ENCODE measurements at regions not wholly inside any gene's neighbourhood (a gene's known extent, or its start where the extent isn't known, plus 50 kb on each side); places are given as distances from the start of the nearest gene placed in this dataset.
A peak's percentile ranks its signal among the peaks of the same experiment; 100 is the strongest.

GRCh38 chr21:17738176-17738953, 80.8 kb downstream of the C21orf91 start:
- WGBS, 2 donors (ENCODE audit: low coverage in 1 of 2), result 63 to 67% methylated on average over 9 to 11 of the region's 11 CpGs
- Histone ChIP-seq H3K36me3 (no peaks in the 10 kb centered on the region), H3K4me3 (no peak overlapping the region), H3K27ac (peak overlapping the region in 1 of 4 donors; percentile 15), H3K27me3 (no peaks in the 10 kb centered on the region), H3K4me1 (no peaks in the 10 kb centered on the region), H3K9me3 (no peaks in the 10 kb centered on the region)
- intact Hi-C loops (cut with DNase I; ENCODE audit: low total_unique reads) (no loop called here), in situ Hi-C loops (cut with MboI; ENCODE audit: low pct_ligation_motif_present in 1 of 4, low pct_unique_long_range_greater_than_20kb in 1 of 4, low sequenced_read_pairs in 3 of 4) (no loop called here)
- TF ChIP-seq EP300 (IDR thresholded peaks at IDR 0.05; ENCODE audit: low read depth), result no peak
- no peak for TF ChIP-seq CTCF (IDR thresholded peaks at IDR 0.05)
- TF ChIP-seq POLR2AphosphoS5 (IDR thresholded peaks at IDR 0.05), result no peak
- no peak for TF ChIP-seq POLR2A (IDR thresholded peaks at IDR 0.05)
- peak; percentile 18 for DNase-seq

GRCh38 chr21:17736072-17736471, 83.1 kb downstream of the C21orf91 start:
- 76 to 79% methylated on average over 5 of the region's 5 CpGs for WGBS, 2 donors (ENCODE audit: low coverage in 1 of 2)
- no peaks in the 10 kb centered on the region for H3K4me1 ChIP-seq
- H3K9me3 ChIP-seq, result no peaks in the 10 kb centered on the region
- no peak for TF ChIP-seq POLR2AphosphoS5 (IDR thresholded peaks at IDR 0.05)
- no peak for TF ChIP-seq POLR2A (IDR thresholded peaks at IDR 0.05)
- no peak for TF ChIP-seq EP300 (IDR thresholded peaks at IDR 0.05; ENCODE audit: low read depth)
- no peak for TF ChIP-seq CTCF (IDR thresholded peaks at IDR 0.05)
- H3K27me3 ChIP-seq, result no peaks in the 10 kb centered on the region
- no peak for DNase-seq
- intact Hi-C loops (cut with DNase I; ENCODE audit: low total_unique reads), result no loop called here
- no peaks in the 10 kb centered on the region for H3K36me3 ChIP-seq
- in situ Hi-C loops (cut with MboI; ENCODE audit: low pct_ligation_motif_present in 1 of 4, low pct_unique_long_range_greater_than_20kb in 1 of 4, low sequenced_read_pairs in 3 of 4), result no loop called here
- H3K4me3 ChIP-seq, result no peak overlapping the region
- H3K27ac ChIP-seq, result no peak overlapping the region

- H3K36me3 ChIP-seq, result no peaks in the 10 kb centered on the region
- WGBS, 2 donors (ENCODE audit: low coverage in 1 of 2), result 74 to 88% methylated on average over 5 of the region's 5 CpGs
- no peaks in the 10 kb centered on the region for H3K9me3 ChIP-seq
- H3K27ac ChIP-seq, result no peak overlapping the region
- no peak for DNase-seq
- no peaks in the 10 kb centered on the region for H3K4me1 ChIP-seq
- H3K27me3 ChIP-seq, result no peaks in the 10 kb centered on the region
- no peak for TF ChIP-seq EP300 (IDR thresholded peaks at IDR 0.05; ENCODE audit: low read depth)
- H3K4me3 ChIP-seq, result no peak overlapping the region
- in situ Hi-C loops (cut with MboI; ENCODE audit: low pct_ligation_motif_present in 1 of 4, low pct_unique_long_range_greater_than_20kb in 1 of 4, low sequenced_read_pairs in 3 of 4), result no loop called here
- intact Hi-C loops (cut with DNase I; ENCODE audit: low total_unique reads), result no loop called here
Measured at GRCh38 chr21:17733209-17733608, 85.9 kb downstream of the C21orf91 start.

- H3K4me3 ChIP-seq, result no peak overlapping the region
- no peaks in the 10 kb centered on the region for H3K9me3 ChIP-seq
- in situ Hi-C loops (cut with MboI; ENCODE audit: low pct_ligation_motif_present in 1 of 4, low pct_unique_long_range_greater_than_20kb in 1 of 4, low sequenced_read_pairs in 3 of 4), result no loop called here
- no peak for TF ChIP-seq POLR2AphosphoS5 (IDR thresholded peaks at IDR 0.05)
- TF ChIP-seq CTCF (IDR thresholded peaks at IDR 0.05), result no peak
- TF ChIP-seq POLR2A (IDR thresholded peaks at IDR 0.05), result no peak
- TF ChIP-seq EP300 (IDR thresholded peaks at IDR 0.05; ENCODE audit: low read depth), result no peak
- DNase-seq, result no peak
- no peaks in the 10 kb centered on the region for H3K27me3 ChIP-seq
- H3K36me3 ChIP-seq, result no peaks in the 10 kb centered on the region
- 53 to 64% methylated on average over 2 of the region's 2 CpGs for WGBS, 2 donors (ENCODE audit: low coverage in 1 of 2)
- H3K27ac ChIP-seq, result no peak overlapping the region
- intact Hi-C loops (cut with DNase I; ENCODE audit: low total_unique reads), result no loop called here
- H3K4me1 ChIP-seq, result no peaks in the 10 kb centered on the region
Measured at GRCh38 chr21:17732306-17732705, 86.8 kb downstream of the C21orf91 start.

GRCh38 chr21:17731554-17731953, 87.6 kb downstream of the C21orf91 start:
- no peaks in the 10 kb centered on the region for H3K9me3 ChIP-seq
- intact Hi-C loops (cut with DNase I; ENCODE audit: low total_unique reads) (no loop called here), in situ Hi-C loops (cut with MboI; ENCODE audit: low pct_ligation_motif_present in 1 of 4, low pct_unique_long_range_greater_than_20kb in 1 of 4, low sequenced_read_pairs in 3 of 4) (no loop called here)
- no peak overlapping the region for H3K4me3 ChIP-seq
- 92 to 95% methylated on average over 4 of the region's 4 CpGs for WGBS, 2 donors (ENCODE audit: low coverage in 1 of 2)
- no peaks in the 10 kb centered on the region for H3K36me3 ChIP-seq
- DNase-seq, result no peak
- TF ChIP-seq POLR2AphosphoS5 (IDR thresholded peaks at IDR 0.05) (no peak), POLR2A (IDR thresholded peaks at IDR 0.05) (no peak), EP300 (IDR thresholded peaks at IDR 0.05; ENCODE audit: low read depth) (no peak), CTCF (IDR thresholded peaks at IDR 0.05) (no peak)
- H3K4me1 ChIP-seq, result no peaks in the 10 kb centered on the region
- H3K27ac ChIP-seq, result no peak overlapping the region
- no peaks in the 10 kb centered on the region for H3K27me3 ChIP-seq

Measured in transverse colon (tissue), 4 donors.